Esophagus muscularis mucosa (tissue), 4 donors: ENCODE measurements at regions not wholly inside any gene's neighbourhood (a gene's known extent, or its start where the extent isn't known, plus 50 kb on each side); places are given as distances from the start of the nearest gene placed in this dataset.

Experiments used
- DNase-seq: peaks from one replicate; pipeline ENCODE4 v3.0.0-alpha.2; 2017; ENCODE audit errors: extremely low spot score
- H3K27ac ChIP-seq, 4 donors: fragments of 200-600 bp; sonication (generic); replicated peaks in 1 of 4; 1 replicate in 3 of 4; 2 replicates in 1 of 4; pipeline ENCODE4 v1.5.1; 2016 to 2019; ENCODE audit warnings: mild to moderate bottlenecking in 1 of 4
- H3K27me3 ChIP-seq, 4 donors: fragments of 200-600 bp; sonication (generic); one replicate each; pipeline versions ENCODE4 v1.5.1 to v1.6.0; 2016 to 2019
- H3K36me3 ChIP-seq, 4 donors: fragments of 200-600 bp; sonication (generic); one replicate each; pipeline ENCODE4 v1.5.1; 2016 to 2019
- H3K4me1 ChIP-seq, 4 donors: fragments of 200-600 bp; sonication (generic); one replicate each; pipeline ENCODE4 v1.5.1; 2016 to 2019
- H3K4me3 ChIP-seq, 4 donors: fragments of 200-600 bp; sonication (generic); 1 replicate in 2 of 4; 2 replicates in 2 of 4; pipeline ENCODE4 v1.5.1; 2016 to 2019; ENCODE audit warnings: mild to moderate bottlenecking in 4 of 4, moderate library complexity in 1 of 4
- H3K9me3 ChIP-seq, 4 donors: fragments of 200-600 bp; sonication (generic); 1 replicate in 3 of 4; 2 replicates in 1 of 4; pipeline ENCODE4 v1.5.1; 2016 to 2019
- CTCF ChIP-seq, 3 experiments: fragments of 200-600 bp in 2 of 3; fragments of 450-650 bp in 1 of 3; sonication (generic) in 2 of 3; IDR thresholded peaks; one replicate each; pipeline ENCODE4 v1.5.1; 2017 to 2019; ENCODE audit warnings: antibody characterized with exemption in 3 of 3, mild to moderate bottlenecking in 2 of 3, moderate library complexity in 1 of 3
- EP300 ChIP-seq: sonication (generic); formaldehyde crosslinking; IDR thresholded peaks from one replicate; pipeline ENCODE4 v1.6.1; 2017; ENCODE audit warnings: antibody characterized with exemption
- POLR2A ChIP-seq: fragments of 450-650 bp; IDR thresholded peaks from one replicate; pipeline ENCODE4 v1.6.1; 2017; ENCODE audit warnings: antibody characterized with exemption, moderate library complexity, mild to moderate bottlenecking, low read depth
- POLR2AphosphoS5 ChIP-seq, 2 donors: sonication (generic); formaldehyde crosslinking; IDR thresholded peaks; one replicate each; pipeline ENCODE4 v1.6.1; 2017; ENCODE audit warnings: antibody characterized with exemption in 2 of 2
- WGBS: methylation state at CpG from one replicate; pipeline ENCODE4 v1.1.5; 2018; 5-methylcytosine and 5-hydroxymethylcytosine counted together
- intact Hi-C: fragments of 100-400 bp; cut with DNase I; formaldehyde crosslinking; loops from one replicate; pipeline ENCODE4 v1.15.1; 2023

GRCh38 chr2:150150144-150150543 is 337.3 kb downstream of the RND3 start:
- Histone ChIP-seq H3K36me3 (no peaks in the 10 kb centered on the region), H3K27ac (no peak overlapping the region), H3K4me3 (no peak overlapping the region), H3K9me3 (peaks cover 0 to 13% (median 7%) of the 10 kb centered on the region in 4 donors), H3K27me3 (no peaks in the 10 kb centered on the region), H3K4me1 (no peaks in the 10 kb centered on the region)
- 40% methylated on average over 2 of the region's 2 CpGs for WGBS
- intact Hi-C loops: no loop called here
- no peak for DNase-seq
- TF ChIP-seq POLR2A: no peak
- TF ChIP-seq POLR2AphosphoS5 (IDR thresholded peaks at IDR 0.05): no peak
- TF ChIP-seq CTCF (IDR thresholded peaks at IDR 0.05): no peak
- no peak for TF ChIP-seq EP300

GRCh38 chr2:150147889-150148683 is 339.4 kb downstream of the RND3 start:
- 79% methylated on average over 6 of the region's 6 CpGs for WGBS
- DNase-seq: no peak
- H3K27me3 ChIP-seq: no peaks in the 10 kb centered on the region
- H3K27ac ChIP-seq: no peak overlapping the region
- peaks cover 0 to 13% (median 7%) of the 10 kb centered on the region in 4 donors for H3K9me3 ChIP-seq
- intact Hi-C loops: no loop called here
- no peaks in the 10 kb centered on the region for H3K36me3 ChIP-seq
- no peak overlapping the region for H3K4me3 ChIP-seq
- no peaks in the 10 kb centered on the region for H3K4me1 ChIP-seq
- TF ChIP-seq POLR2A (no peak), EP300 (no peak), CTCF (IDR thresholded peaks at IDR 0.05) (no peak), POLR2AphosphoS5 (IDR thresholded peaks at IDR 0.05) (no peak)

- WGBS: 92% methylated on average over 1 of the region's 1 CpG
- no peak overlapping the region for H3K4me3 ChIP-seq
- no peaks in the 10 kb centered on the region for H3K27me3 ChIP-seq
- no peak for DNase-seq
- H3K36me3 ChIP-seq: no peaks in the 10 kb centered on the region
- TF ChIP-seq EP300: no peak
- no peak for TF ChIP-seq POLR2AphosphoS5 (IDR thresholded peaks at IDR 0.05)
- TF ChIP-seq CTCF (IDR thresholded peaks at IDR 0.05): no peak
- no peak for TF ChIP-seq POLR2A
- H3K4me1 ChIP-seq: no peaks in the 10 kb centered on the region
- intact Hi-C loops: no loop called here
- no peak overlapping the region for H3K27ac ChIP-seq
- peaks cover 0 to 13% (median 7%) of the 10 kb centered on the region in 4 donors for H3K9me3 ChIP-seq
These were observed 340.6 kb downstream of the RND3 start for GRCh38 chr2:150146879-150147278.

GRCh38 chr2:150145299-150145692 is 342.2 kb downstream of the RND3 start:
- WGBS: 80% methylated on average over 4 of the region's 4 CpGs
- Histone ChIP-seq H3K9me3 (peaks cover 0 to 13% (median 7%) of the 10 kb centered on the region in 4 donors), H3K36me3 (no peaks in the 10 kb centered on the region), H3K27ac (no peak overlapping the region), H3K4me1 (no peaks in the 10 kb centered on the region), H3K4me3 (no peak overlapping the region), H3K27me3 (no peaks in the 10 kb centered on the region)
- intact Hi-C loops: no loop called here
- DNase-seq: no peak
- TF ChIP-seq CTCF (IDR thresholded peaks at IDR 0.05): no peak
- no peak for TF ChIP-seq POLR2AphosphoS5 (IDR thresholded peaks at IDR 0.05)
- TF ChIP-seq POLR2A: no peak
- no peak for TF ChIP-seq EP300
